Tibial nerve (tissue), 4 donors: ENCODE measurements at regions not wholly inside any gene's neighbourhood (a gene's known extent, or its start where the extent isn't known, plus 50 kb on each side); places are given as distances from the start of the nearest gene placed in this dataset.
"Not testable (repeated sequence)": the region's sequence is repeated elsewhere in the genome, so short reads cannot be mapped to it uniquely, and the experiment has no call there.

Experiments used
- DNase-seq, 2 donors: peaks; one replicate each; pipeline ENCODE4 v3.0.0-alpha.2; 2019; ENCODE audit warnings: low spot score in 2 of 2
- H3K27ac ChIP-seq, 4 donors: fragments of 200-600 bp; sonication (generic) in 3 of 4; one replicate each; pipeline ENCODE4 v1.5.1; 2017 to 2019; ENCODE audit warnings: mild to moderate bottlenecking in 1 of 4
- H3K27me3 ChIP-seq, 2 donors: fragments of 200-600 bp; sonication (generic) in 1 of 2; one replicate each; pipeline versions ENCODE4 v1.5.1 to v1.6.0; 2017 to 2019
- H3K36me3 ChIP-seq, 3 donors: fragments of 200-600 bp; sonication (generic); one replicate each; pipeline ENCODE4 v1.5.1; 2018 to 2019
- H3K4me1 ChIP-seq, 4 donors: fragments of 200-600 bp; sonication (generic) in 3 of 4; one replicate each; pipeline ENCODE4 v1.5.1; 2017 to 2019
- H3K4me3 ChIP-seq, 4 donors: fragments of 200-600 bp; sonication (generic) in 3 of 4; one replicate each; pipeline ENCODE4 v1.5.1; 2017 to 2019; ENCODE audit warnings: mild to moderate bottlenecking in 1 of 4, moderate library complexity in 1 of 4
- H3K9me3 ChIP-seq, 4 donors: fragments of 200-600 bp; sonication (generic) in 3 of 4; one replicate each; pipeline ENCODE4 v1.5.1; 2017 to 2019
- EP300 ChIP-seq, 2 donors: sonication (generic); formaldehyde crosslinking; IDR thresholded peaks; one replicate each; pipeline ENCODE4 v1.6.1; 2017; ENCODE audit warnings: antibody characterized with exemption in 2 of 2, mild to moderate bottlenecking in 1 of 2
- POLR2A ChIP-seq, 2 donors: fragments of 450-650 bp; IDR thresholded peaks; one replicate each; pipeline ENCODE4 v1.6.1; 2017; ENCODE audit warnings: antibody characterized with exemption in 2 of 2, mild to moderate bottlenecking in 2 of 2, moderate library complexity in 2 of 2
- WGBS, 2 donors: methylation state at CpG; one replicate each; pipeline ENCODE4 v1.1.5; 2018; 5-methylcytosine and 5-hydroxymethylcytosine counted together
- TF ChIP-seq, protein P1 (sequence below), 5 experiments: fragments of 200-600 bp in 3 of 5; fragments of 450-650 bp in 2 of 5; sonication (generic) in 3 of 5; IDR thresholded peaks; one replicate each; pipeline ENCODE4 v1.5.1; 2016 to 2019; ENCODE audit warnings: antibody characterized with exemption in 5 of 5, mild to moderate bottlenecking in 3 of 5, moderate library complexity in 2 of 5

DNA sequence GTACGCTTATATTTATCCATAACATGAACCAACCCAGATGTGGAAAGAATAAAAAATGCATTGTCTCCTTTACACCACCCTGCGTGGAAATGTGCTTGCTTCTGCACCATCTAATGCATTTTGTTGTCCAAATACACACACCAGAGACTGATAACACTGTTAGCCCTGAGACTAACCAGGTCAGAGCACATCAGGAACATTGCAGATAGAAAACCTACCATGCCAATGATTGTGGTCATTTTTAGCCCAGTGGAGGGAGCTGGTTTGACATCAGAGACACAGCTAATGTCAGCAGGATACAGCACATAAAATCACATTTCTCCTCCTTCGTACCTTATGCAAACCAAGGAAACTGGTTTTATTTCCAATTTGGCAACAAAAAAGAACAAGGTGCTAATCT, 528.7 kb downstream of the DOK5 start:
- TF ChIP-seq, protein P1, sequence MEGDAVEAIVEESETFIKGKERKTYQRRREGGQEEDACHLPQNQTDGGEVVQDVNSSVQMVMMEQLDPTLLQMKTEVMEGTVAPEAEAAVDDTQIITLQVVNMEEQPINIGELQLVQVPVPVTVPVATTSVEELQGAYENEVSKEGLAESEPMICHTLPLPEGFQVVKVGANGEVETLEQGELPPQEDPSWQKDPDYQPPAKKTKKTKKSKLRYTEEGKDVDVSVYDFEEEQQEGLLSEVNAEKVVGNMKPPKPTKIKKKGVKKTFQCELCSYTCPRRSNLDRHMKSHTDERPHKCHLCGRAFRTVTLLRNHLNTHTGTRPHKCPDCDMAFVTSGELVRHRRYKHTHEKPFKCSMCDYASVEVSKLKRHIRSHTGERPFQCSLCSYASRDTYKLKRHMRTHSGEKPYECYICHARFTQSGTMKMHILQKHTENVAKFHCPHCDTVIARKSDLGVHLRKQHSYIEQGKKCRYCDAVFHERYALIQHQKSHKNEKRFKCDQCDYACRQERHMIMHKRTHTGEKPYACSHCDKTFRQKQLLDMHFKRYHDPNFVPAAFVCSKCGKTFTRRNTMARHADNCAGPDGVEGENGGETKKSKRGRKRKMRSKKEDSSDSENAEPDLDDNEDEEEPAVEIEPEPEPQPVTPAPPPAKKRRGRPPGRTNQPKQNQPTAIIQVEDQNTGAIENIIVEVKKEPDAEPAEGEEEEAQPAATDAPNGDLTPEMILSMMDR (IDR thresholded peaks at IDR 0.05): no peak
- TF ChIP-seq EP300 (IDR thresholded peaks at IDR 0.05) (no peak), POLR2A (IDR thresholded peaks at IDR 0.05) (no peak)

DNA sequence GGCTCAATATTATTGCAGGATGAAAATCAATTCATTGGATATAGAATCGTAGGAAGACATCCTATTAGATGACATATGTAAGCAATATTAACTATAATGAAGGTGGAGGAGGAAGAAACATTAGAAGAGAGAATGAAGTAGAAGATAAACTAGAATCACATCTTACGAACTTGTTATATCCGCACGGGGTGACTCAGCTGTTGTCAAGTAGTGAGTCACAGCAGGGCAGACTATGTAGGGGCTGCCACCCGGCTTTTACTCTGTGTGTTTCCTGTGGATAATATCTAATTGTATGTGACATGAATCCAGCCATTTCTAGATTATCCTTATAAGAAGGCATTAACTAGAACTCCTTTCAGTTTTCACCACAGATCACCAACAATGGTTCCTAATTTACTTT, 520.2 kb downstream of the DOK5 start:
- H3K9me3 ChIP-seq: no peaks in the 10 kb centered on the region
- DNase-seq: no peak
- WGBS, 2 donors: 64 to 71% methylated on average over 5 of the region's 5 CpGs
- H3K27ac ChIP-seq: no peak overlapping the region
- H3K27me3 ChIP-seq: no peaks in the 10 kb centered on the region
- no peaks in the 10 kb centered on the region for H3K36me3 ChIP-seq
- TF ChIP-seq POLR2A (IDR thresholded peaks at IDR 0.05): no peak
- TF ChIP-seq EP300 (IDR thresholded peaks at IDR 0.05): no peak
- TF ChIP-seq, protein P1 (IDR thresholded peaks at IDR 0.05): no peak
- no peaks in the 10 kb centered on the region for H3K4me1 ChIP-seq
- H3K4me3 ChIP-seq: no peak overlapping the region

More for the DNA sequence above, 528.7 kb downstream of the DOK5 start:
- Histone ChIP-seq H3K9me3 (no peaks in the 10 kb centered on the region), H3K36me3 (no peaks in the 10 kb centered on the region), H3K4me3 (no peak overlapping the region), H3K27me3 (no peaks in the 10 kb centered on the region), H3K4me1 (no peaks in the 10 kb centered on the region), H3K27ac (no peak overlapping the region)
- WGBS, 2 donors: 43 to 75% methylated on average over 3 of the region's 3 CpGs
- DNase-seq: no peak

DNA sequence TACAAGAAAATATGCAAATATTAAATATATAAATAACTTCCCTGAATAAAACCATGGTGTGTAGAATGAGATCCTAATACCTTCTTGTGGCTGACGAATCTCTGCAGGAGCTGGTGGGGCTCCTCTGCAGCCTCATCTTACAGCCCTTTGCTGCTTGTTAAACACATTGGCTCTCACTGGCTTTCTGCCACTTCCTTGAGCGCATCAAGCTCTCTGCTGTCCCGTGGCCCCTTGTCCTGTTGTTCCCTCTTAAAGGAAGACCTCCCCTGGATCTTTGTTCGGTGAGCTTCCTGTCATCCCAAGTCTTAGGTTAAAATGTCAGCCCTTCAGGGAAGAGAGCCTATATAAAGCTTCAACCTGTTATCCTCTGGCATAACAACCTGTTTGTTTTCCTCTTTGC, 519.6 kb downstream of the DOK5 start:
- 32 to 37% methylated on average over 4 of the region's 4 CpGs for WGBS, 2 donors

DNA sequence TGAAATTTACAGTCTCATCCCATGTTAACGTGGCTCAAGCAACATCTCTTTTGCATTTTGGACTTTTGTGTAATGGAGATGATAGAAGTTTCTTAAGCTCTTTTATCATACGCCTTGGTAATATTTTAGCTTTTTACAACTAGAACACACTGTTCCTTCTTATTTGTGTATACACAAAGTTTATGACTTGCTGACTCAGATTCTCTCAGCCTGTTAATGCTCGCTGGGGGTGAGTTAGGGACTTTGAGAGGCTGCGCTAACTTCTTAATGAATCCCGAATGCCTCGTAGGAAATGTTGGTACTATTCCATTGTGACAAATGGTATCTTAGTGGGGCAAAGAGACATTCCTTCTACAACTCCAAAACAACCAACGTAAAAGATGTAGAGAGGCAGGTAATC, 509.7 kb downstream of the DOK5 start:
- no peak for DNase-seq
- H3K36me3 ChIP-seq: no peaks in the 10 kb centered on the region
- TF ChIP-seq, protein P1 (IDR thresholded peaks at IDR 0.05): no peak
- no peak for TF ChIP-seq EP300 (IDR thresholded peaks at IDR 0.05)
- no peak for TF ChIP-seq POLR2A (IDR thresholded peaks at IDR 0.05)
- no peaks in the 10 kb centered on the region for H3K27me3 ChIP-seq
- H3K27ac ChIP-seq: no peak overlapping the region
- no peak overlapping the region for H3K4me3 ChIP-seq
- WGBS, 2 donors: 85 to 86% methylated on average over 7 of the region's 7 CpGs
- no peaks in the 10 kb centered on the region for H3K9me3 ChIP-seq
- H3K4me1 ChIP-seq: peaks cover 0 to 3% (median 0%) of the 10 kb centered on the region in 4 donors

More for the DNA sequence above, 519.6 kb downstream of the DOK5 start:
- no peaks in the 10 kb centered on the region for H3K9me3 ChIP-seq
- no peak for DNase-seq
- H3K36me3 ChIP-seq: no peaks in the 10 kb centered on the region
- H3K4me1 ChIP-seq: no peaks in the 10 kb centered on the region
- no peak overlapping the region for H3K4me3 ChIP-seq
- no peak overlapping the region for H3K27ac ChIP-seq
- no peak for TF ChIP-seq EP300 (IDR thresholded peaks at IDR 0.05)
- TF ChIP-seq POLR2A (IDR thresholded peaks at IDR 0.05): no peak
- TF ChIP-seq, protein P1 (IDR thresholded peaks at IDR 0.05): no peak
- H3K27me3 ChIP-seq: no peaks in the 10 kb centered on the region

DNA sequence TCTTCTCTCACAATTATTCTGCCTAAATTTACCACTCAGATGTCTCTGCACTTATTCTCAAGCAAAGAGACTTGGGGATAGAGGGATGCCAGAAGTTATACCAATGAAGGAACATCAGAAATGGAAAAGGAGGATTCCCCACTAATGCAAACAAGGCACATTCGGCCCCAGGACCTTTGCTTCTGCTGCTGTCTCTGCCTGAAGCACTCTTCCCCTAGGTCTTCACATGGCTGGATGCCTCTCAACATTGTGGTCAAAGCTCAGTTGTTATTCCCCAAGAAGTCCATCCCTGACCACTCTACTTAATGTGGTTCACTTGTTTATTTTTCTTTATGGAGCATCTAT, 508.7 kb downstream of the DOK5 start:
- Histone ChIP-seq H3K36me3 (no peaks in the 10 kb centered on the region), H3K27ac (no peak overlapping the region), H3K27me3 (no peaks in the 10 kb centered on the region), H3K4me1 (peaks cover 0 to 5% (median 0%) of the 10 kb centered on the region in 4 donors), H3K9me3 (no peaks in the 10 kb centered on the region), H3K4me3 (no peak overlapping the region)
- TF ChIP-seq, protein P1 (IDR thresholded peaks at IDR 0.05): no peak
- TF ChIP-seq POLR2A (IDR thresholded peaks at IDR 0.05) (no peak), EP300 (IDR thresholded peaks at IDR 0.05) (no peak)
- no peak for DNase-seq
- WGBS, 2 donors: 68 to 71% methylated on average over 1 of the region's 1 CpG

DNA sequence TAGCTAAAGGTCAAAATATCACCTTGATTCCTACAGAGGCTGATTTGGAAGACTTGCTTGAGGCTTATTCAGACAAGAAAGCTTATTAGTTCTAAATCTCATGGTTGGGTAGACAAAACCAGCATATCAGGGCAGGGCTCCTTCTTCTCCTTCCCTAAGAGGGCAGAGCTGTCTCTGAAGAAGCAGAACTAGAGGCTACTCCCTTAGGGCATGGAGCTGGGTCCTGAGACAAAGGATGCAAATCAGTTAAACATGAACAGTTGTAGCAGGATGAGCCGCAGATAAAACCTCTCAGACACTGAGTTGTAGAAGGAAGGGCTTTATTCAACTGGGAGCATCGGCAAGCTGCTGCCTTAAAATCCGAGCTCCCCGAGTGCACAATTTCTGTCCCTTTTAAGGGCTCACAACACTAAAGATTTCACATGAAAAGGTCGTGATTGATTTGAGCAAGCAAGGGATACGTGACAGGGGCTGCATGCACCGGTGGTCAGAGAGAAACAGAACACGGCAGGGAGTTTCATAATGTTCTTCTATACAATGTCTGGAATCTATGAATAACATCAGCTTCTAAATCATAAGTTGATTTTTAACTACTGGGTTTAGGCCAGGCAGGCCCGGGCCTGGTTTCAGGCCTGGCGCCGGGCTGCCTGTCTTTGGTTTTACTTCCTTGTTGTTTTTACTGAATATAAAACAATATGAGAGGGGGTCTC, 508.2 kb downstream of the DOK5 start:
- H3K4me1 ChIP-seq, H3K27me3 ChIP-seq, H3K27ac ChIP-seq, DNase-seq, H3K9me3 ChIP-seq, H3K4me3 ChIP-seq, H3K36me3 ChIP-seq: not testable (repeated sequence)
- WGBS, 2 donors: 80% methylated on average over 11 of the region's 11 CpGs
